Neural crest cell (in vitro differentiated cells): ENCODE measurements at regions not wholly inside any gene's neighbourhood (a gene's known extent, or its start where the extent isn't known, plus 50 kb on each side); places are given as distances from the start of the nearest gene placed in this dataset.
"Not testable (repeated sequence)": the region's sequence is repeated elsewhere in the genome, so short reads cannot be mapped to it uniquely, and the experiment has no call there.

Experiments used
- DNase-seq: peaks from one replicate; pipeline ENCODE4 v3.0.0; 2021; ENCODE audit warnings: low read depth, mixed read lengths, low spot score
- H3K27ac Mint-ChIP-seq: one replicate; pipeline ENCODE4 v1.8.0; 2021; ENCODE audit warnings: mild to moderate bottlenecking, mixed read lengths; ENCODE audit not compliant: unreplicated experiment
- H3K27me3 Mint-ChIP-seq: 2 replicates; pipeline ENCODE4 v1.8.0; 2021; ENCODE audit warnings: low read depth, mild to moderate bottlenecking, mixed read lengths
- H3K36me3 Mint-ChIP-seq: 2 replicates; pipeline ENCODE4 v1.8.0; 2021; ENCODE audit warnings: low read depth, mild to moderate bottlenecking, mixed read lengths
- H3K4me1 Mint-ChIP-seq: 2 replicates; pipeline ENCODE4 v1.8.0; 2021; ENCODE audit warnings: mixed read lengths
- H3K4me3 Mint-ChIP-seq: one replicate; pipeline ENCODE4 v1.8.0; 2021; ENCODE audit warnings: mild to moderate bottlenecking, mixed read lengths
- H3K9me3 Mint-ChIP-seq: 2 replicates; pipeline ENCODE4 v1.8.0; 2021; ENCODE audit warnings: mixed read lengths
- CTCF ChIP-seq: fragments of 200-600 bp; sonication (generic); conservative IDR thresholded peaks from 2 replicates; pipeline ENCODE4 v1.5.0; 2021; ENCODE audit warnings: antibody characterized with exemption, mild to moderate bottlenecking

- no peaks in the 10 kb centered on the region for H3K36me3 Mint-ChIP-seq
- H3K9me3 Mint-ChIP-seq, result no peaks in the 10 kb centered on the region
- DNase-seq, result no peak
- H3K4me1 Mint-ChIP-seq, result peaks cover 22% of the 10 kb centered on the region
- H3K27me3 Mint-ChIP-seq, result no peaks in the 10 kb centered on the region
- H3K4me3 Mint-ChIP-seq, result no peak overlapping the region
- no peak for TF ChIP-seq CTCF
- no peak overlapping the region for H3K27ac Mint-ChIP-seq
Observed at GRCh38 chr5:90265545-90265857, 144.1 kb downstream of the CETN3 start.

GRCh38 chr5:90264689-90265544, 144.6 kb downstream of the CETN3 start:
- Mint-ChIP-seq H3K27me3 (no peaks in the 10 kb centered on the region), H3K4me1 (peaks cover 22% of the 10 kb centered on the region), H3K27ac (no peak overlapping the region), H3K4me3 (no peak overlapping the region), H3K9me3 (no peaks in the 10 kb centered on the region), H3K36me3 (no peaks in the 10 kb centered on the region)
- TF ChIP-seq CTCF, result peak; percentile 98
- peak; percentile 68 for DNase-seq

DNA sequence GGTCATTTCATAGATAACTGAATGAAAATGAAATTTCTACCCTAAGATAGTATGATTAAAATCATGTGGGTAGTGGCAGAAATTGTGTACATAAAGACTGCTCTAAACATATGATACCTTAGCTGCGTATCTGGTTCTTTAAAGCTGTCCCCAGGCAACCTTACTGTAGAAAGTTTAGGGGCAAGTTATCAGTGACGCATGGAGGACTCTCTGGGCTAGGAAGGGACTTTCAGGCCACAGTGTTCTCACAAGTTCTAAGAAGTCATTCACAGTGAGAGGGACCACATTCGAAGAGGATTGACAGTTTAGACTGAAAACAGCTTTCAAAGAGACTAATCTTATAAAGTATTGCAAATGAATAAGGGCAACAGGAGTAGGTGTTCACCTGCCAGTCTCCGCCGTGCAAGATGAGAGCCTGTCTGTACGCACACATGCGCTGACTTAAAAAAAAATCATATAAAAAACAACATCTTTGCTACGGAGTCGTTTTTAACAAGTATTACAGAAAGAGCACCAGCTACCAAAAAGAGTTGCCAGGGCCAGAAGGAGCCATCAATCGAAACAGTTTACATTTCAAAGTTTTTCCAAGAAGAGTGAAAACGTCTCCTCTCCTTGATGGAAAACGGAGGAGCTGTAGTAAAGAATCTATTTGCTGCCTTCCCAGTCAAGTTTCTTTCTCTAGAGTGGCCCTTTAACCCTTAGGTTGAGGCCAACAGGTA, 146.3 kb downstream of the CETN3 start:
- Mint-ChIP-seq H3K4me1 (peaks cover 22% of the 10 kb centered on the region), H3K9me3 (no peaks in the 10 kb centered on the region), H3K4me3 (no peak overlapping the region), H3K36me3 (no peaks in the 10 kb centered on the region), H3K27me3 (no peaks in the 10 kb centered on the region), H3K27ac (no peak overlapping the region)
- DNase-seq, result no peak
- no peak for TF ChIP-seq CTCF

GRCh38 chr5:90251447-90251846, 158.1 kb downstream of the CETN3 start:
- Mint-ChIP-seq H3K27ac (no peak overlapping the region), H3K36me3 (no peaks in the 10 kb centered on the region), H3K4me3 (no peak overlapping the region), H3K9me3 (peaks cover 2% of the 10 kb centered on the region), H3K27me3 (no peaks in the 10 kb centered on the region), H3K4me1 (no peaks in the 10 kb centered on the region)
- DNase-seq, result no peak
- no peak for TF ChIP-seq CTCF

DNA sequence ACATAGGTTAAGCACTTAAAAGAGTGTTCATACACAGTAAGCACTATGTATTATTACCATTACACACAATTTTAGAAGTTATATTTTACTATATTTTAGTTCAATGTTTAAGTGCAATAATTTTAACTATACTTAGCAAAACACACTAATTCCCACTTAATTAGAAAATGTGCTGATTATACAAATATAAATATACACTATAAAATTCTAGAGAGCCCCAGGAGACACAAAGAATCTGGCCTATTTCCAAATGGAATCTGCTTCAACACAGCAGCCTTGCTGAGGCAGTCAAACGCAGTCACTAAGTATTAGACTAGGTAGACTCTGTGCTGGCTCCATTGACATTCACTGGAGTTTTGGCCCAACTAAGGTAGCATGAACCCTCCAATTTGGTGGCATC, 160.9 kb downstream of the CETN3 start:
- no peak for DNase-seq
- TF ChIP-seq CTCF, result no peak
- Mint-ChIP-seq H3K4me1 (no peaks in the 10 kb centered on the region), H3K36me3 (no peaks in the 10 kb centered on the region), H3K9me3 (peaks cover 2% of the 10 kb centered on the region), H3K27ac (no peak overlapping the region), H3K4me3 (no peak overlapping the region), H3K27me3 (no peaks in the 10 kb centered on the region)

GRCh38 chr5:90243848-90244247, 165.7 kb downstream of the CETN3 start:
- H3K4me1 Mint-ChIP-seq, H3K27me3 Mint-ChIP-seq, H3K36me3 Mint-ChIP-seq, H3K9me3 Mint-ChIP-seq, H3K4me3 Mint-ChIP-seq, DNase-seq, H3K27ac Mint-ChIP-seq: not testable (repeated sequence)
